SK-N-SH (cell line): ENCODE measurements at regions not wholly inside any gene's neighbourhood (a gene's known extent, or its start where the extent isn't known, plus 50 kb on each side); places are given as distances from the start of the nearest gene placed in this dataset.

Experiments used
- EP300 ChIP-seq, 2 experiments: IDR thresholded peaks; 2 replicates each; pipeline versions ENCODE4 v1.4.0 to v1.6.1; 2012; ENCODE audit warnings: borderline replicate concordance in 1 of 2, low read depth in 1 of 2, low read length in 1 of 2
- GABPA ChIP-seq: IDR thresholded peaks from 2 replicates; pipeline ENCODE4 v1.4.0; 2012; ENCODE audit warnings: low read depth, mild to moderate bottlenecking
- POLR2AphosphoS5 ChIP-seq: IDR thresholded peaks from 2 replicates; pipeline ENCODE4 v1.6.1; 2012; ENCODE audit warnings: low read depth, low read length
- RAD21 ChIP-seq: IDR thresholded peaks from 2 replicates; pipeline ENCODE4 v1.6.1; 2012; ENCODE audit warnings: mild to moderate bottlenecking, low read length
- RCOR1 ChIP-seq: fragments of 150-350 bp; IDR thresholded peaks from 2 replicates; pipeline ENCODE4 v1.6.1; 2017; ENCODE audit warnings: antibody characterized with exemption, low read length
- YY1 ChIP-seq: IDR thresholded peaks from 2 replicates; pipeline ENCODE4 v1.4.0; 2012; ENCODE audit warnings: low read depth, mild to moderate bottlenecking
- TF ChIP-seq, protein P1 (sequence below): fragments of 150-350 bp; IDR thresholded peaks from 2 replicates; pipeline ENCODE4 v1.6.1; 2017; ENCODE audit warnings: antibody characterized with exemption, low read length, low read depth, borderline replicate concordance
- TF ChIP-seq, protein P2 (sequence below): fragments of 200-600 bp; sonication (generic); IDR thresholded peaks from 2 replicates; pipeline ENCODE4 v1.6.1; 2017; ENCODE audit warnings: antibody characterized with exemption, mild to moderate bottlenecking, moderate library complexity
- TF ChIP-seq, protein P3 (sequence below): IDR thresholded peaks from 2 replicates; pipeline ENCODE4 v1.4.0; 2012; ENCODE audit warnings: low read depth, borderline replicate concordance
- TF ChIP-seq, protein P4 (sequence below): IDR thresholded peaks from 2 replicates; pipeline ENCODE4; 2012
- TF ChIP-seq, protein P5 (sequence below): IDR thresholded peaks from 2 replicates; pipeline ENCODE4 v1.6.1; 2012; ENCODE audit warnings: mild to moderate bottlenecking, low read depth, low read length, moderate library complexity
- TF ChIP-seq, protein P6 (sequence below): IDR thresholded peaks from 2 replicates; pipeline ENCODE4 v1.4.0; 2012; ENCODE audit warnings: low read depth
- TF ChIP-seq, protein P7 (sequence below): IDR thresholded peaks from 2 replicates; pipeline ENCODE4 v1.4.0; 2012; ENCODE audit warnings: low read depth, borderline replicate concordance

DNA sequence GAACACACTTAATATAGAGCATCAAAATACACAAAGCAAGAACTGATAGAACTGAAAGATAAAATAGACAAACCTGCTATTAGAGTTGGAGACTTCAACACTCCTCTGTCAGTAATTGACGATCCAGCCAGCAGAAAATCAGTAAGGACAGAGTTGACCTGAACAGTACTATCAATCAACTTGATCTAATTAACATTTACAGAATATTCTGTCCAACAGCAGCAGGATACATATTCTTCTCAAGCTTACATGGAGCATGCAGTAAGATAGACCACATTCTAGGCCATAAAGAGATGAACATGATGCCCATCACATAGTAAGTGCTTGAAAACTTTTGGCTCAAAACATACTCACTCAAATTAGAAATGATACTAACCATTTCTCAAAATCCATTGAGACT lies 196.7 kb upstream of the KLF3 start:
- TF ChIP-seq YY1 (no peak), RAD21 (no peak), EP300 (IDR thresholded peaks at IDR 0.05; ENCODE audit: borderline replicate concordance in 1 of 2, low read depth in 1 of 2, low read length in 1 of 2) (no peak), POLR2AphosphoS5 (no peak), GABPA (no peak), RCOR1 (no peak)
- TF ChIP-seq, protein P1, sequence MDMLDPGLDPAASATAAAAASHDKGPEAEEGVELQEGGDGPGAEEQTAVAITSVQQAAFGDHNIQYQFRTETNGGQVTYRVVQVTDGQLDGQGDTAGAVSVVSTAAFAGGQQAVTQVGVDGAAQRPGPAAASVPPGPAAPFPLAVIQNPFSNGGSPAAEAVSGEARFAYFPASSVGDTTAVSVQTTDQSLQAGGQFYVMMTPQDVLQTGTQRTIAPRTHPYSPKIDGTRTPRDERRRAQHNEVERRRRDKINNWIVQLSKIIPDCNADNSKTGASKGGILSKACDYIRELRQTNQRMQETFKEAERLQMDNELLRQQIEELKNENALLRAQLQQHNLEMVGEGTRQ, result no peak
- TF ChIP-seq, protein P2, sequence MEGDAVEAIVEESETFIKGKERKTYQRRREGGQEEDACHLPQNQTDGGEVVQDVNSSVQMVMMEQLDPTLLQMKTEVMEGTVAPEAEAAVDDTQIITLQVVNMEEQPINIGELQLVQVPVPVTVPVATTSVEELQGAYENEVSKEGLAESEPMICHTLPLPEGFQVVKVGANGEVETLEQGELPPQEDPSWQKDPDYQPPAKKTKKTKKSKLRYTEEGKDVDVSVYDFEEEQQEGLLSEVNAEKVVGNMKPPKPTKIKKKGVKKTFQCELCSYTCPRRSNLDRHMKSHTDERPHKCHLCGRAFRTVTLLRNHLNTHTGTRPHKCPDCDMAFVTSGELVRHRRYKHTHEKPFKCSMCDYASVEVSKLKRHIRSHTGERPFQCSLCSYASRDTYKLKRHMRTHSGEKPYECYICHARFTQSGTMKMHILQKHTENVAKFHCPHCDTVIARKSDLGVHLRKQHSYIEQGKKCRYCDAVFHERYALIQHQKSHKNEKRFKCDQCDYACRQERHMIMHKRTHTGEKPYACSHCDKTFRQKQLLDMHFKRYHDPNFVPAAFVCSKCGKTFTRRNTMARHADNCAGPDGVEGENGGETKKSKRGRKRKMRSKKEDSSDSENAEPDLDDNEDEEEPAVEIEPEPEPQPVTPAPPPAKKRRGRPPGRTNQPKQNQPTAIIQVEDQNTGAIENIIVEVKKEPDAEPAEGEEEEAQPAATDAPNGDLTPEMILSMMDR, result no peak
- TF ChIP-seq, protein P3, sequence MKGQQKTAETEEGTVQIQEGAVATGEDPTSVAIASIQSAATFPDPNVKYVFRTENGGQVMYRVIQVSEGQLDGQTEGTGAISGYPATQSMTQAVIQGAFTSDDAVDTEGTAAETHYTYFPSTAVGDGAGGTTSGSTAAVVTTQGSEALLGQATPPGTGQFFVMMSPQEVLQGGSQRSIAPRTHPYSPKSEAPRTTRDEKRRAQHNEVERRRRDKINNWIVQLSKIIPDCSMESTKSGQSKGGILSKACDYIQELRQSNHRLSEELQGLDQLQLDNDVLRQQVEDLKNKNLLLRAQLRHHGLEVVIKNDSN, result no peak
- TF ChIP-seq, protein P4, sequence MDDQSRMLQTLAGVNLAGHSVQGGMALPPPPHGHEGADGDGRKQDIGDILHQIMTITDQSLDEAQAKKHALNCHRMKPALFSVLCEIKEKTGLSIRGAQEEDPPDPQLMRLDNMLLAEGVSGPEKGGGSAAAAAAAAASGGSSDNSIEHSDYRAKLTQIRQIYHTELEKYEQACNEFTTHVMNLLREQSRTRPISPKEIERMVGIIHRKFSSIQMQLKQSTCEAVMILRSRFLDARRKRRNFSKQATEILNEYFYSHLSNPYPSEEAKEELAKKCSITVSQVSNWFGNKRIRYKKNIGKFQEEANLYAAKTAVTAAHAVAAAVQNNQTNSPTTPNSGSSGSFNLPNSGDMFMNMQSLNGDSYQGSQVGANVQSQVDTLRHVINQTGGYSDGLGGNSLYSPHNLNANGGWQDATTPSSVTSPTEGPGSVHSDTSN, result no peak
- TF ChIP-seq, protein P5, sequence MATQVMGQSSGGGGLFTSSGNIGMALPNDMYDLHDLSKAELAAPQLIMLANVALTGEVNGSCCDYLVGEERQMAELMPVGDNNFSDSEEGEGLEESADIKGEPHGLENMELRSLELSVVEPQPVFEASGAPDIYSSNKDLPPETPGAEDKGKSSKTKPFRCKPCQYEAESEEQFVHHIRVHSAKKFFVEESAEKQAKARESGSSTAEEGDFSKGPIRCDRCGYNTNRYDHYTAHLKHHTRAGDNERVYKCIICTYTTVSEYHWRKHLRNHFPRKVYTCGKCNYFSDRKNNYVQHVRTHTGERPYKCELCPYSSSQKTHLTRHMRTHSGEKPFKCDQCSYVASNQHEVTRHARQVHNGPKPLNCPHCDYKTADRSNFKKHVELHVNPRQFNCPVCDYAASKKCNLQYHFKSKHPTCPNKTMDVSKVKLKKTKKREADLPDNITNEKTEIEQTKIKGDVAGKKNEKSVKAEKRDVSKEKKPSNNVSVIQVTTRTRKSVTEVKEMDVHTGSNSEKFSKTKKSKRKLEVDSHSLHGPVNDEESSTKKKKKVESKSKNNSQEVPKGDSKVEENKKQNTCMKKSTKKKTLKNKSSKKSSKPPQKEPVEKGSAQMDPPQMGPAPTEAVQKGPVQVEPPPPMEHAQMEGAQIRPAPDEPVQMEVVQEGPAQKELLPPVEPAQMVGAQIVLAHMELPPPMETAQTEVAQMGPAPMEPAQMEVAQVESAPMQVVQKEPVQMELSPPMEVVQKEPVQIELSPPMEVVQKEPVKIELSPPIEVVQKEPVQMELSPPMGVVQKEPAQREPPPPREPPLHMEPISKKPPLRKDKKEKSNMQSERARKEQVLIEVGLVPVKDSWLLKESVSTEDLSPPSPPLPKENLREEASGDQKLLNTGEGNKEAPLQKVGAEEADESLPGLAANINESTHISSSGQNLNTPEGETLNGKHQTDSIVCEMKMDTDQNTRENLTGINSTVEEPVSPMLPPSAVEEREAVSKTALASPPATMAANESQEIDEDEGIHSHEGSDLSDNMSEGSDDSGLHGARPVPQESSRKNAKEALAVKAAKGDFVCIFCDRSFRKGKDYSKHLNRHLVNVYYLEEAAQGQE, result no peak
- TF ChIP-seq, protein P6, sequence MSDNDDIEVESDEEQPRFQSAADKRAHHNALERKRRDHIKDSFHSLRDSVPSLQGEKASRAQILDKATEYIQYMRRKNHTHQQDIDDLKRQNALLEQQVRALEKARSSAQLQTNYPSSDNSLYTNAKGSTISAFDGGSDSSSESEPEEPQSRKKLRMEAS, result no peak
- TF ChIP-seq, protein P7, sequence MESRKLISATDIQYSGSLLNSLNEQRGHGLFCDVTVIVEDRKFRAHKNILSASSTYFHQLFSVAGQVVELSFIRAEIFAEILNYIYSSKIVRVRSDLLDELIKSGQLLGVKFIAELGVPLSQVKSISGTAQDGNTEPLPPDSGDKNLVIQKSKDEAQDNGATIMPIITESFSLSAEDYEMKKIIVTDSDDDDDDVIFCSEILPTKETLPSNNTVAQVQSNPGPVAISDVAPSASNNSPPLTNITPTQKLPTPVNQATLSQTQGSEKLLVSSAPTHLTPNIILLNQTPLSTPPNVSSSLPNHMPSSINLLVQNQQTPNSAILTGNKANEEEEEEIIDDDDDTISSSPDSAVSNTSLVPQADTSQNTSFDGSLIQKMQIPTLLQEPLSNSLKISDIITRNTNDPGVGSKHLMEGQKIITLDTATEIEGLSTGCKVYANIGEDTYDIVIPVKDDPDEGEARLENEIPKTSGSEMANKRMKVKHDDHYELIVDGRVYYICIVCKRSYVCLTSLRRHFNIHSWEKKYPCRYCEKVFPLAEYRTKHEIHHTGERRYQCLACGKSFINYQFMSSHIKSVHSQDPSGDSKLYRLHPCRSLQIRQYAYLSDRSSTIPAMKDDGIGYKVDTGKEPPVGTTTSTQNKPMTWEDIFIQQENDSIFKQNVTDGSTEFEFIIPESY, result no peak
